ENCODE measurements at regions not wholly inside any gene's neighbourhood (a gene's known extent, or its start where the extent isn't known, plus 50 kb on each side); places are given as distances from the start of the nearest gene placed in this dataset.

GRCh38 chr5:92637247-92637646 lies 943.8 kb downstream of the NR2F1-AS1 start:
- Histone ChIP-seq H3K4me3 (ENCODE audit: low read length, poor library complexity, severe bottlenecking) (no peak overlapping the region), H3K79me2 (ENCODE audit: insufficient read depth, low read length) (no peaks in the 10 kb centered on the region), H3K9me3 (ENCODE audit: insufficient read depth, low read depth, low read length) (no peaks in the 10 kb centered on the region), H2AFZ (ENCODE audit: low read length) (no peak overlapping the region), H3F3A (ENCODE audit: low read depth) (no peaks in the 10 kb centered on the region), H3K4me2 (ENCODE audit: low read depth, low read length, poor library complexity, severe bottlenecking) (no peak overlapping the region), H3K9ac (ENCODE audit: low read depth, low read length, poor library complexity, severe bottlenecking) (no peak overlapping the region), H3K36me3 (ENCODE audit: insufficient read depth, low read length) (no peaks in the 10 kb centered on the region), H3K27me3 (ENCODE audit: insufficient read depth, low read length, poor library complexity, severe bottlenecking) (no peaks in the 10 kb centered on the region), H4K20me1 (ENCODE audit: insufficient read depth, low read length, poor library complexity, severe bottlenecking) (no peaks in the 10 kb centered on the region), H3K9me2 (replicated peaks; ENCODE audit: low read depth, low read length) (no peaks in the 10 kb centered on the region), H3K4me1 (ENCODE audit: insufficient read depth, low read length, poor library complexity, severe bottlenecking) (no peaks in the 10 kb centered on the region)
- TF ChIP-seq EZH2phosphoT487 (IDR thresholded peaks at IDR 0.05; ENCODE audit: borderline replicate concordance) (no peak), CTCF (conservative IDR thresholded peaks at IDR 0.05; ENCODE audit: low read length) (no peak)

GRCh38 chr5:92635001-92635461 lies 946.0 kb downstream of the NR2F1-AS1 start:
- Histone ChIP-seq H4K20me1 (ENCODE audit: insufficient read depth, low read length, poor library complexity, severe bottlenecking) (no peaks in the 10 kb centered on the region), H3K4me1 (ENCODE audit: insufficient read depth, low read length, poor library complexity, severe bottlenecking) (no peaks in the 10 kb centered on the region), H3K36me3 (ENCODE audit: insufficient read depth, low read length) (no peaks in the 10 kb centered on the region), H3K9me2 (replicated peaks; ENCODE audit: low read depth, low read length) (no peaks in the 10 kb centered on the region), H3K27me3 (ENCODE audit: insufficient read depth, low read length, poor library complexity, severe bottlenecking) (no peaks in the 10 kb centered on the region), H3K4me2 (ENCODE audit: low read depth, low read length, poor library complexity, severe bottlenecking) (no peak overlapping the region), H3K9ac (ENCODE audit: low read depth, low read length, poor library complexity, severe bottlenecking) (no peak overlapping the region), H3K9me3 (ENCODE audit: insufficient read depth, low read depth, low read length) (no peaks in the 10 kb centered on the region), H3K79me2 (ENCODE audit: insufficient read depth, low read length) (no peaks in the 10 kb centered on the region), H2AFZ (ENCODE audit: low read length) (no peak overlapping the region), H3K4me3 (ENCODE audit: low read length, poor library complexity, severe bottlenecking) (no peak overlapping the region), H3F3A (ENCODE audit: low read depth) (no peaks in the 10 kb centered on the region)
- TF ChIP-seq CTCF (conservative IDR thresholded peaks at IDR 0.05; ENCODE audit: low read length) = no peak
- TF ChIP-seq EZH2phosphoT487 (IDR thresholded peaks at IDR 0.05; ENCODE audit: borderline replicate concordance) = no peak

GRCh38 chr5:92633875-92634487 lies 947.0 kb downstream of the NR2F1-AS1 start:
- Histone ChIP-seq H3K4me1 (ENCODE audit: insufficient read depth, low read length, poor library complexity, severe bottlenecking) (no peaks in the 10 kb centered on the region), H3K4me2 (ENCODE audit: low read depth, low read length, poor library complexity, severe bottlenecking) (no peak overlapping the region), H3K9me3 (ENCODE audit: insufficient read depth, low read depth, low read length) (no peaks in the 10 kb centered on the region), H3K9ac (ENCODE audit: low read depth, low read length, poor library complexity, severe bottlenecking) (no peak overlapping the region), H3K79me2 (ENCODE audit: insufficient read depth, low read length) (no peaks in the 10 kb centered on the region), H3F3A (ENCODE audit: low read depth) (no peaks in the 10 kb centered on the region), H2AFZ (ENCODE audit: low read length) (no peak overlapping the region), H3K27me3 (ENCODE audit: insufficient read depth, low read length, poor library complexity, severe bottlenecking) (no peaks in the 10 kb centered on the region), H3K36me3 (ENCODE audit: insufficient read depth, low read length) (no peaks in the 10 kb centered on the region), H4K20me1 (ENCODE audit: insufficient read depth, low read length, poor library complexity, severe bottlenecking) (no peaks in the 10 kb centered on the region), H3K4me3 (ENCODE audit: low read length, poor library complexity, severe bottlenecking) (no peak overlapping the region), H3K9me2 (replicated peaks; ENCODE audit: low read depth, low read length) (no peaks in the 10 kb centered on the region)
- TF ChIP-seq EZH2phosphoT487 (IDR thresholded peaks at IDR 0.05; ENCODE audit: borderline replicate concordance) (no peak), CTCF (conservative IDR thresholded peaks at IDR 0.05; ENCODE audit: low read length) (no peak)

All from Loucy (cell line).